ENCODE measurements at regions not wholly inside any gene's neighbourhood (a gene's known extent, or its start where the extent isn't known, plus 50 kb on each side); places are given as distances from the start of the nearest gene placed in this dataset.

DNA sequence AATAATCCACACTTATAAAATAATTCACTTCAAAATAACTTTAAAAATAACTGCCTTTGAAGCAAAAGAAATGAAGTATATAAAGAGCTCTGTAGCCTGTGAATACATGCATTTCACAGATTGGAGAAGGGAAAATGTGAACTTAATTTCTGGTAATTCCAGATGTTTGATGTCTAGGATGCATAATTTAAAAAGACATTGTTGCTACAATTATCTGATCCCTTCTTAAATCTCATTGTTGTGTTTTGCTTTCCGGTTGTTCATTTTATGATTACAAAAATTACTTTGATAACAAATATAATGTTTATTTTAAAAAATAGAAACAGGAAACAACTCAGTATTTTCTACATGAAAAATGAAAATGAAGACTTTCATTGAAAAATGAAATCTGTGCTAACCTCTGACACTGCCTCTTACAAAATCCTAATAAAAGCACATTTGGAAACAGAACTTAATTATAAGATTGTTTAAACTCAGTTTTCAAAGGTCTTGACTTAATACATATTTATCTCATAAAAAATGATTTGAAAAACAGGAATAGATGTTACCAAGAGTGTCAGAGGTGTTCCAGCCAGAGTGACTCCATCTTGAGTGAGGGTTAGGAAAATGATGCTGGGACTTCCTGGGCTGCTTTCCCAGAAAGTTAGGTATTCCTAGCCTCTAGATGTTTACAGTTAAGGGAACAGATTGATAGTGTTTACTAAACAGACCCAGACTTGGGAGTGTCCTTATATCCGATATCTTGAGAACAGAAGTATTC, 516.6 kb upstream of the SEMA3D start:
- Histone ChIP-seq H3K4me1 (ENCODE audit: control insufficient read depth in 1 of 2, insufficient read depth in 2 of 2, low read length in 2 of 2) (no peaks in the 10 kb centered on the region), H3K79me1 (ENCODE audit: low read length) (no peaks in the 10 kb centered on the region), H3K79me2 (ENCODE audit: control insufficient read depth, insufficient read depth, low read length, poor library complexity) (no peaks in the 10 kb centered on the region), H2BK120ac (ENCODE audit: insufficient read depth, low read length, poor library complexity) (no peak overlapping the region), H3K4me3 (ENCODE audit: low read depth, low read length) (no peak overlapping the region), H3K9me3 (ENCODE audit: insufficient read depth, low read depth, low read length) (no peaks in the 10 kb centered on the region), H3K9ac (ENCODE audit: low read length) (no peak overlapping the region), H3K23ac (ENCODE audit: low read length) (no peak overlapping the region), H3K27ac (ENCODE audit: low read depth, low read length) (no peak overlapping the region), H3K4ac (ENCODE audit: low read depth, low read length) (no peak overlapping the region), H3K36me3 (ENCODE audit: control insufficient read depth in 1 of 2, insufficient read depth in 2 of 2, low read length in 2 of 2) (no peaks in the 10 kb centered on the region), H2AK5ac (ENCODE audit: low read length) (no peak overlapping the region), H3K18ac (ENCODE audit: low read length) (no peak overlapping the region), H4K12ac (ENCODE audit: low read depth, low read length) (no peak overlapping the region), H4K91ac (ENCODE audit: low read depth, low read length) (no peak overlapping the region), H3K4me2 (ENCODE audit: low read length) (no peak overlapping the region), H3K27me3 (ENCODE audit: insufficient read depth, low read length) (no peaks in the 10 kb centered on the region), H2BK12ac (ENCODE audit: low read length) (no peak overlapping the region), H4K8ac (ENCODE audit: low read depth, low read length) (no peak overlapping the region), H2AFZ (ENCODE audit: insufficient read depth, low read length, poor library complexity) (no peak overlapping the region), H3K14ac (ENCODE audit: low read length) (no peak overlapping the region), H2BK5ac (ENCODE audit: low read depth, low read length, poor library complexity) (no peak overlapping the region)
- no CpG with 5 or more reads among the region's 2 CpGs for WGBS (ENCODE audit: extremely low coverage, insufficient coverage, insufficient read length)
- DNase-seq: no peak

DNA sequence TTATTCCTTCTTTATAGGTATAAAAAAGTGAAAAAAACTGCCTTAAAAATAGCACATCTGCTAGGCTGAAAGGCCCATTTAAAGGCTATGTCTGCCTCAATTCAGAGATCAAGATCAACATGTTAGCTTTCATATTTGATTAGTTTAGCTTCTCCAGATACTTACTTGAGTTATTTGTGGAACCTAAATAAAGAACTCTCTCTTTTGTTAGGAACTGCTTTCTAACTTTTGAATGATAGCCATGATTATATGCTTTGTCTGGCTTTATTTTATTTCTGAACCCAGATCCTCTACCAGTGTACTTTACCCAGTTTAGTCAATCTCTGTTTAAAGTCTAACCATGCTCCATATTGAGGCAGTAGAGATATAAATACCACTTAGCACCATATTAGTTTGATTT, 515.5 kb upstream of the SEMA3D start:
- no peak overlapping the region for H3K4ac ChIP-seq (ENCODE audit: low read depth, low read length)
- H3K14ac ChIP-seq (ENCODE audit: low read length): no peak overlapping the region
- no peak overlapping the region for H3K4me2 ChIP-seq (ENCODE audit: low read length)
- no peak overlapping the region for H3K18ac ChIP-seq (ENCODE audit: low read length)
- H2BK120ac ChIP-seq (ENCODE audit: insufficient read depth, low read length, poor library complexity): no peak overlapping the region
- H3K9me3 ChIP-seq (ENCODE audit: insufficient read depth, low read depth, low read length): no peaks in the 10 kb centered on the region
- H4K12ac ChIP-seq (ENCODE audit: low read depth, low read length): no peak overlapping the region
- H3K27me3 ChIP-seq (ENCODE audit: insufficient read depth, low read length): no peaks in the 10 kb centered on the region
- no peak overlapping the region for H3K23ac ChIP-seq (ENCODE audit: low read length)
- H2AK5ac ChIP-seq (ENCODE audit: low read length): no peak overlapping the region
- no peak overlapping the region for H3K4me3 ChIP-seq (ENCODE audit: low read depth, low read length)
- no peak overlapping the region for H2BK12ac ChIP-seq (ENCODE audit: low read length)
- no peaks in the 10 kb centered on the region for H3K79me2 ChIP-seq (ENCODE audit: control insufficient read depth, insufficient read depth, low read length, poor library complexity)
- no peaks in the 10 kb centered on the region for H3K79me1 ChIP-seq (ENCODE audit: low read length)
- no peak overlapping the region for H2AFZ ChIP-seq (ENCODE audit: insufficient read depth, low read length, poor library complexity)
- no peak overlapping the region for H3K9ac ChIP-seq (ENCODE audit: low read length)
- no peak overlapping the region for H4K8ac ChIP-seq (ENCODE audit: low read depth, low read length)
- H3K4me1 ChIP-seq (ENCODE audit: control insufficient read depth in 1 of 2, insufficient read depth in 2 of 2, low read length in 2 of 2): no peaks in the 10 kb centered on the region
- H3K27ac ChIP-seq (ENCODE audit: low read depth, low read length): no peak overlapping the region
- DNase-seq: no peak
- no peaks in the 10 kb centered on the region for H3K36me3 ChIP-seq (ENCODE audit: control insufficient read depth in 1 of 2, insufficient read depth in 2 of 2, low read length in 2 of 2)
- no peak overlapping the region for H4K91ac ChIP-seq (ENCODE audit: low read depth, low read length)
- H2BK5ac ChIP-seq (ENCODE audit: low read depth, low read length, poor library complexity): no peak overlapping the region

DNA sequence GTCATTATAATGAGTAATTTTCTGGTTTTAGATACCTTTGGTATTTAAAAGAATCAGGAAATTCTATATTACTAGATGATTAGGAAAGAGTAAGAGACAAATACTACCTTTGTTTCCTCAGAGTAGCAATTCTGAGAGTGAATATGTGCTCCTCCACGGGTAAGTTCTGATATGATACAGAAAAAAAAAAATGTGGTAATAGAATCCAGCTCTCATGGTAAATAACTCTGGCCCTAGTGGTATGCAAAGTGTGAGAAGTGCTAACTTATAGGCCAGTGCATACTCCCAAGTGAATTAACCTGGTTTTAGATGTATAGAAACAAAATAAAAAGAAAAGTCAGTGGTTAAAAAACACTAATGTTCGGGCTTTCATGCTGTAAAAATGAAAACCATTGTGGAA, 512.6 kb upstream of the SEMA3D start:
- H3K14ac ChIP-seq (ENCODE audit: low read length): no peak overlapping the region
- no peaks in the 10 kb centered on the region for H3K79me1 ChIP-seq (ENCODE audit: low read length)

DNA sequence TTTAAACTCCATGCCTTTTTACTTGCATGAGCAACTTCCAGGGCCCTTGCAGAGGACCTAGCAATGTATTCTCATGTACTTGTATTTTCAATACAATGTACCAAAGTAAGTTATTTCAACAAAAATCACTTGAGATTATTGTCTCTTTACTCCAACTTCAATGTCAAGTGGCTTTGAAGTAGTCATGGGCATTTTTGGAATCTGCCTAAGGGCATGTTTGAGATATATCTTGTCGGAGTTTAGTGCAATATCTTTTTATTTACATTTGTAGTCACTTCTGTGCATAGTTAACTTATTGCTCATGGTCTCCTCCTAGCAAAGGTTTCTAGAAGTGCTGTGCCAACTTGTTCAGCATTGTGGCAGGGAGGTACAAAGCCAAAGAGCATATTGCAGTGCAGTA, 508.7 kb upstream of the SEMA3D start:
- H3K4me1 ChIP-seq (ENCODE audit: control insufficient read depth in 1 of 2, insufficient read depth in 2 of 2, low read length in 2 of 2): no peaks in the 10 kb centered on the region
- no peak overlapping the region for H3K23ac ChIP-seq (ENCODE audit: low read length)
- no peak overlapping the region for H4K8ac ChIP-seq (ENCODE audit: low read depth, low read length)
- no peak overlapping the region for H3K27ac ChIP-seq (ENCODE audit: low read depth, low read length)
- H3K4ac ChIP-seq (ENCODE audit: low read depth, low read length): no peak overlapping the region
- H3K18ac ChIP-seq (ENCODE audit: low read length): no peak overlapping the region
- no peak overlapping the region for H2BK12ac ChIP-seq (ENCODE audit: low read length)
- no peak overlapping the region for H4K91ac ChIP-seq (ENCODE audit: low read depth, low read length)
- no peaks in the 10 kb centered on the region for H3K79me1 ChIP-seq (ENCODE audit: low read length)
- no peak overlapping the region for H2AFZ ChIP-seq (ENCODE audit: insufficient read depth, low read length, poor library complexity)
- WGBS (ENCODE audit: extremely low coverage, insufficient coverage, insufficient read length): no CpG with 5 or more reads among the region's 1 CpG
- no peak overlapping the region for H3K4me2 ChIP-seq (ENCODE audit: low read length)
- no peaks in the 10 kb centered on the region for H3K27me3 ChIP-seq (ENCODE audit: insufficient read depth, low read length)
- no peak overlapping the region for H4K12ac ChIP-seq (ENCODE audit: low read depth, low read length)
- no peak overlapping the region for H3K4me3 ChIP-seq (ENCODE audit: low read depth, low read length)
- no peaks in the 10 kb centered on the region for H3K9me3 ChIP-seq (ENCODE audit: insufficient read depth, low read depth, low read length)
- H3K36me3 ChIP-seq (ENCODE audit: control insufficient read depth in 1 of 2, insufficient read depth in 2 of 2, low read length in 2 of 2): no peaks in the 10 kb centered on the region
- no peak overlapping the region for H2AK5ac ChIP-seq (ENCODE audit: low read length)
- no peak overlapping the region for H3K9ac ChIP-seq (ENCODE audit: low read length)
- no peak overlapping the region for H3K14ac ChIP-seq (ENCODE audit: low read length)
- no peaks in the 10 kb centered on the region for H3K79me2 ChIP-seq (ENCODE audit: control insufficient read depth, insufficient read depth, low read length, poor library complexity)
- H2BK5ac ChIP-seq (ENCODE audit: low read depth, low read length, poor library complexity): no peak overlapping the region
- H2BK120ac ChIP-seq (ENCODE audit: insufficient read depth, low read length, poor library complexity): no peak overlapping the region
- DNase-seq: peak in 1 of 2 donors; percentile 17

More for the DNA sequence above, 512.6 kb upstream of the SEMA3D start:
- no peak overlapping the region for H3K4me2 ChIP-seq (ENCODE audit: low read length)
- H3K9ac ChIP-seq (ENCODE audit: low read length): no peak overlapping the region
- no peak overlapping the region for H4K8ac ChIP-seq (ENCODE audit: low read depth, low read length)
- H3K27ac ChIP-seq (ENCODE audit: low read depth, low read length): no peak overlapping the region
- no peak overlapping the region for H3K23ac ChIP-seq (ENCODE audit: low read length)
- no peaks in the 10 kb centered on the region for H3K36me3 ChIP-seq (ENCODE audit: control insufficient read depth in 1 of 2, insufficient read depth in 2 of 2, low read length in 2 of 2)
- no peaks in the 10 kb centered on the region for H3K27me3 ChIP-seq (ENCODE audit: insufficient read depth, low read length)
- H3K4me1 ChIP-seq (ENCODE audit: control insufficient read depth in 1 of 2, insufficient read depth in 2 of 2, low read length in 2 of 2): no peaks in the 10 kb centered on the region
- no peaks in the 10 kb centered on the region for H3K9me3 ChIP-seq (ENCODE audit: insufficient read depth, low read depth, low read length)
- no peak for DNase-seq
- H3K4ac ChIP-seq (ENCODE audit: low read depth, low read length): no peak overlapping the region
- no peaks in the 10 kb centered on the region for H3K79me2 ChIP-seq (ENCODE audit: control insufficient read depth, insufficient read depth, low read length, poor library complexity)
- H2BK12ac ChIP-seq (ENCODE audit: low read length): no peak overlapping the region
- H2AK5ac ChIP-seq (ENCODE audit: low read length): no peak overlapping the region
- H4K12ac ChIP-seq (ENCODE audit: low read depth, low read length): no peak overlapping the region
- no peak overlapping the region for H2AFZ ChIP-seq (ENCODE audit: insufficient read depth, low read length, poor library complexity)
- no peak overlapping the region for H3K4me3 ChIP-seq (ENCODE audit: low read depth, low read length)
- H4K91ac ChIP-seq (ENCODE audit: low read depth, low read length): no peak overlapping the region
- no CpG with 5 or more reads among the region's 2 CpGs for WGBS (ENCODE audit: extremely low coverage, insufficient coverage, insufficient read length)
- no peak overlapping the region for H2BK5ac ChIP-seq (ENCODE audit: low read depth, low read length, poor library complexity)
- no peak overlapping the region for H3K18ac ChIP-seq (ENCODE audit: low read length)
- no peak overlapping the region for H2BK120ac ChIP-seq (ENCODE audit: insufficient read depth, low read length, poor library complexity)

Data from trophoblast cell (in vitro differentiated cells and primary cell).